A549 (cell line): ENCODE measurements at regions not wholly inside any gene's neighbourhood (a gene's known extent, or its start where the extent isn't known, plus 50 kb on each side); places are given as distances from the start of the nearest gene placed in this dataset.

Experiments used
- NPAS2 ChIP-seq: fragments of 250-450 bp; sonication (Bioruptor Pico); IDR thresholded peaks from 2 replicates; pipeline ENCODE4 v1.8.0; 2022; ENCODE audit warnings: mild to moderate bottlenecking, moderate library complexity, borderline replicate concordance
- RCOR1 ChIP-seq: fragments of 150-350 bp; IDR thresholded peaks from 2 replicates; pipeline ENCODE4 v1.6.1; 2014; ENCODE audit warnings: antibody characterized with exemption, low read length, low read depth
- TF ChIP-seq, protein P1 (sequence below): fragments of 450-650 bp; IDR thresholded peaks from 2 replicates; pipeline ENCODE4 v1.6.1; 2014; ENCODE audit warnings: antibody characterized with exemption
- TF ChIP-seq, protein P2 (sequence below): fragments of >200 bp; sonication (Bioruptor Twin); formaldehyde crosslinking; IDR thresholded peaks from 3 replicates; pipeline ENCODE4 v1.5.1; 2016
- TF ChIP-seq, protein P3 (sequence below): IDR thresholded peaks from 2 replicates; pipeline ENCODE4 v1.6.1; 2012

DNA sequence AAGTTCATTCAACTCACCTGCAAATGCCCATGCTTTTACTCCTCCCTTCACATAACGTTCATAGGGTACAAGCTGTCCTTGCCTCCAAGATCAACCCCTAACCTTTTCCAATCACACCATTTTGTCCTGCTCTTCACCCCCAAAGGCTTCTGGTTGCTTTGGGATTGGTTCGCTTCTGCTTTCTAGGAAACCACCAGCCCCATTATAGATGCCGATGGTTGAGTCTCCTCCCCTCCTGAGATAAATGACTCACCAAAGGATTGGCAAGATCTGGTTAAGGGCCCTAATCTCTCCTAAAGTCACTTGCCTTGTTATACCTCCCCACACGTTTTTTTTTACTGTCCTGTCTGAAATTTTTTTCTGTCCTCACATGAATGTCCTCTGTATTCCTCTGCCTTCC is 311.4 kb downstream of the HACE1 start:
- TF ChIP-seq, protein P1, sequence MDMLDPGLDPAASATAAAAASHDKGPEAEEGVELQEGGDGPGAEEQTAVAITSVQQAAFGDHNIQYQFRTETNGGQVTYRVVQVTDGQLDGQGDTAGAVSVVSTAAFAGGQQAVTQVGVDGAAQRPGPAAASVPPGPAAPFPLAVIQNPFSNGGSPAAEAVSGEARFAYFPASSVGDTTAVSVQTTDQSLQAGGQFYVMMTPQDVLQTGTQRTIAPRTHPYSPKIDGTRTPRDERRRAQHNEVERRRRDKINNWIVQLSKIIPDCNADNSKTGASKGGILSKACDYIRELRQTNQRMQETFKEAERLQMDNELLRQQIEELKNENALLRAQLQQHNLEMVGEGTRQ = no peak
- TF ChIP-seq NPAS2 (CRISPR knock-in tag) (no peak), RCOR1 (no peak)
- TF ChIP-seq, protein P2, sequence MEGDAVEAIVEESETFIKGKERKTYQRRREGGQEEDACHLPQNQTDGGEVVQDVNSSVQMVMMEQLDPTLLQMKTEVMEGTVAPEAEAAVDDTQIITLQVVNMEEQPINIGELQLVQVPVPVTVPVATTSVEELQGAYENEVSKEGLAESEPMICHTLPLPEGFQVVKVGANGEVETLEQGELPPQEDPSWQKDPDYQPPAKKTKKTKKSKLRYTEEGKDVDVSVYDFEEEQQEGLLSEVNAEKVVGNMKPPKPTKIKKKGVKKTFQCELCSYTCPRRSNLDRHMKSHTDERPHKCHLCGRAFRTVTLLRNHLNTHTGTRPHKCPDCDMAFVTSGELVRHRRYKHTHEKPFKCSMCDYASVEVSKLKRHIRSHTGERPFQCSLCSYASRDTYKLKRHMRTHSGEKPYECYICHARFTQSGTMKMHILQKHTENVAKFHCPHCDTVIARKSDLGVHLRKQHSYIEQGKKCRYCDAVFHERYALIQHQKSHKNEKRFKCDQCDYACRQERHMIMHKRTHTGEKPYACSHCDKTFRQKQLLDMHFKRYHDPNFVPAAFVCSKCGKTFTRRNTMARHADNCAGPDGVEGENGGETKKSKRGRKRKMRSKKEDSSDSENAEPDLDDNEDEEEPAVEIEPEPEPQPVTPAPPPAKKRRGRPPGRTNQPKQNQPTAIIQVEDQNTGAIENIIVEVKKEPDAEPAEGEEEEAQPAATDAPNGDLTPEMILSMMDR = no peak
- TF ChIP-seq, protein P3, sequence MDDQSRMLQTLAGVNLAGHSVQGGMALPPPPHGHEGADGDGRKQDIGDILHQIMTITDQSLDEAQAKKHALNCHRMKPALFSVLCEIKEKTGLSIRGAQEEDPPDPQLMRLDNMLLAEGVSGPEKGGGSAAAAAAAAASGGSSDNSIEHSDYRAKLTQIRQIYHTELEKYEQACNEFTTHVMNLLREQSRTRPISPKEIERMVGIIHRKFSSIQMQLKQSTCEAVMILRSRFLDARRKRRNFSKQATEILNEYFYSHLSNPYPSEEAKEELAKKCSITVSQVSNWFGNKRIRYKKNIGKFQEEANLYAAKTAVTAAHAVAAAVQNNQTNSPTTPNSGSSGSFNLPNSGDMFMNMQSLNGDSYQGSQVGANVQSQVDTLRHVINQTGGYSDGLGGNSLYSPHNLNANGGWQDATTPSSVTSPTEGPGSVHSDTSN = no peak
